HepG2 (cell line): ENCODE measurements at regions not wholly inside any gene's neighbourhood (a gene's known extent, or its start where the extent isn't known, plus 50 kb on each side); places are given as distances from the start of the nearest gene placed in this dataset.

ENCODE experiments used
- AGO2 ChIP-seq: fragments of 200-400 bp; formaldehyde crosslinking; optimal IDR thresholded peaks from 2 replicates; pipeline ENCODE3; 2017; ENCODE audit warnings: mild to moderate bottlenecking, low read depth, low read length, moderate library complexity
- ARNT ChIP-seq: fragments of 450-650 bp; IDR thresholded peaks from 2 replicates; pipeline ENCODE4 v1.6.1; 2017
- HDAC1 ChIP-seq: sonication (generic); formaldehyde crosslinking; IDR thresholded peaks from 2 replicates; pipeline ENCODE4 v1.5.1; 2020; ENCODE audit warnings: mild to moderate bottlenecking, missing genetic modification reagents
- IKZF5 ChIP-seq: IDR thresholded peaks from 2 replicates; pipeline ENCODE4 v1.6.1; 2018; ENCODE audit warnings: missing genetic modification reagents, mild to moderate bottlenecking, missing compliant biosample characterization
- MATR3 ChIP-seq: sonication (generic); formaldehyde crosslinking; IDR thresholded peaks from 2 replicates; pipeline ENCODE4 v1.4.0; 2020; ENCODE audit warnings: missing genetic modification reagents
- MBD4 ChIP-seq: IDR thresholded peaks from 2 replicates; pipeline ENCODE4 v1.6.1; 2012; ENCODE audit warnings: low read length, inconsistent platforms, borderline replicate concordance
- NR2F1 ChIP-seq, 2 experiments: fragments of 450-650 bp in 1 of 2; formaldehyde crosslinking in 1 of 2; IDR thresholded peaks; 2 replicates each; pipeline versions ENCODE4 v1.5.0 to v1.6.1; 2016 to 2020; ENCODE audit warnings: mild to moderate bottlenecking in 1 of 2, missing compliant biosample characterization in 1 of 2, missing genetic modification reagents in 1 of 2, moderate library complexity in 1 of 2
- TCF12 ChIP-seq, 2 experiments: fragments of 450-650 bp in 1 of 2; sonication (generic) in 1 of 2; formaldehyde crosslinking in 1 of 2; IDR thresholded peaks; 2 replicates each; pipeline versions ENCODE4 v1.6.1 to v1.8.0; 2017 to 2022; ENCODE audit warnings: antibody characterized with exemption in 1 of 2, mild to moderate bottlenecking in 1 of 2, missing genetic modification reagents in 1 of 2, moderate library complexity in 1 of 2
- THAP11 ChIP-seq: IDR thresholded peaks from 2 replicates; pipeline ENCODE4 v1.6.1; 2016; ENCODE audit warnings: missing biosample characterization, missing genetic modification reagents
- TOPORS ChIP-seq: sonication (generic); formaldehyde crosslinking; IDR thresholded peaks from 2 replicates; pipeline ENCODE4 v1.8.0; 2023; ENCODE audit warnings: mild to moderate bottlenecking, missing genetic modification reagents
- ZBED4 ChIP-seq: sonication (generic); formaldehyde crosslinking; IDR thresholded peaks from 2 replicates; pipeline ENCODE4 v1.4.0; 2020; ENCODE audit warnings: missing genetic modification reagents, borderline replicate concordance
- ZBTB39 ChIP-seq: sonication (generic); formaldehyde crosslinking; IDR thresholded peaks from 2 replicates; pipeline ENCODE4 v1.5.0; 2020; ENCODE audit warnings: missing genetic modification reagents
- ZNF503 ChIP-seq: sonication (generic); formaldehyde crosslinking; IDR thresholded peaks from 2 replicates; pipeline ENCODE4 v1.4.0; 2020; ENCODE audit warnings: missing genetic modification reagents
- ZNF512 ChIP-seq: sonication (generic); formaldehyde crosslinking; IDR thresholded peaks from 2 replicates; pipeline ENCODE4 v1.4.0; 2020; ENCODE audit warnings: mild to moderate bottlenecking, missing genetic modification reagents
- ZNF569 ChIP-seq: sonication (generic); formaldehyde crosslinking; IDR thresholded peaks from 2 replicates; pipeline ENCODE4 v1.5.0; 2020; ENCODE audit warnings: mild to moderate bottlenecking, missing genetic modification reagents, moderate library complexity, borderline replicate concordance

GRCh38 chr6:3905945-3906845 is 57.0 kb downstream of the FAM50B start (continued):
- TF ChIP-seq IKZF5 (CRISPR knock-in tag) (peak; percentile 90; the same call in 1 of the 2 replicates), ZNF503 (CRISPR knock-in tag) (peak; percentile 68; the same call in 1 of the 2 replicates), ZNF512 (CRISPR knock-in tag) (no peak), HDAC1 (peak; percentile 94), AGO2 (peak; percentile 52), ZNF569 (CRISPR knock-in tag) (no peak), ARNT (no peak), NR2F1 (CRISPR knock-in tag; IDR thresholded peaks at IDR 0.05) (peak; percentile 18 to 79; a peak in 2 of 4 replicates), MATR3 (CRISPR knock-in tag) (no peak), ZBTB39 (no peak; the same call in 1 of the 2 replicates), ZBED4 (CRISPR knock-in tag) (peak; percentile 93), THAP11 (peak; percentile 68), TCF12 (IDR thresholded peaks at IDR 0.05) (no peak), TCF12 (CRISPR knock-in tag; IDR thresholded peaks at IDR 0.05) (peak; percentile 74), TOPORS (CRISPR knock-in tag) (no peak; the same call in 1 of the 2 replicates), MBD4 (peak; percentile 85; the same call in 1 of the 2 replicates)
